ENCODE measurements at regions not wholly inside any gene's neighbourhood (a gene's known extent, or its start where the extent isn't known, plus 50 kb on each side); places are given as distances from the start of the nearest gene placed in this dataset.

DNA sequence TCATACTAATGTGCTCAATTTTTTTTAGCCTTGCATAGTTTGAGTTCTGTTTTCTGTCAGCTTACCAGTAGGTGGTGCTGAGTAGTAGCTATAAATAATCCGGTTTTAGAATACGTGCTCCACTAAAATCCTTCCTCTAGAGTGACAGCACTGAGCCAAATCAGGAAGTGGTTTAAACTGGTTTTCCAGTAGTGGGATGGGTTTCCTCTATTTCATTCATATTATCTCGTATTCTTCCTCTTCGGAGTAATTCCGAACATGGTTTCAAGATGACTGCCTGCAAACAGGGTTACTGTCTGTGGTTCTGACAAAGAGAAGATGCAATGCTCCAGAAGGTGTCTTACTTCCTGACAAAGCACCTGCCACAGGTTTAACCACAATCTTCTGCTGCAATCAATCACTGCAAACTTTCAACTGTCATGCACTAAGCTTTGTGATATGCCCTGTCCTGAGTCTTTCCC is 496.9 kb upstream of the VRK2 start:
- no peak for TF ChIP-seq CTCF (IDR thresholded peaks at IDR 0.05)
- H3K27ac ChIP-seq, result no peak overlapping the region
- no peak for DNase-seq (ENCODE audit: low spot score in 2 of 2)
- no peaks in the 10 kb centered on the region for H3K9me3 ChIP-seq
- no peak overlapping the region for H3K4me3 ChIP-seq
- no peaks in the 10 kb centered on the region for H3K27me3 ChIP-seq
- H3K4me1 ChIP-seq, result no peaks in the 10 kb centered on the region
- no peaks in the 10 kb centered on the region for H3K36me3 ChIP-seq
- intact Hi-C loops (cut with DNase I), result no loop called here

- intact Hi-C loops (cut with DNase I), result no loop called here
- no peak for DNase-seq (ENCODE audit: low spot score in 2 of 2)
- Histone ChIP-seq H3K27ac (no peak overlapping the region), H3K4me1 (no peaks in the 10 kb centered on the region), H3K4me3 (no peak overlapping the region), H3K9me3 (no peaks in the 10 kb centered on the region), H3K36me3 (no peaks in the 10 kb centered on the region), H3K27me3 (no peaks in the 10 kb centered on the region)
- TF ChIP-seq CTCF (IDR thresholded peaks at IDR 0.05), result no peak
Measured at GRCh38 chr2:57550912-57551311, 495.7 kb upstream of the VRK2 start.

DNA sequence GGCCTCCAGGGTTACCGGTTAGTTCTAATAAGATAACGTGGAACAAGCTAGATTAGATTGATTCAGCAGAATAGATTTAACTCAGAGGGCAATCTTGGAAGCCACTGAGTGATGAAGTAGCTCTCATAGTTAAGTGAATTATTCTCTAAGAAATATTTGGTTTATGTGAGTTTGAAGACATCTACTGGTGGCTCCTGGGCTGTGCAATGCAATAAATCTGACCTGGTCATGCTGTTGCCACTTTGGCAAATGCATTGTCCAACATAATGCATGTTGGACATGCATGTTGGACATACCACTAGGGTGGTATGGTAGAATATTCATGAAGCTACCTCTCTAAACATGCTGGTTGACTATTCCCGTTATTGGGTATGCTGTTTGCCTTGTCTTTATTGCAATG is 493.7 kb upstream of the VRK2 start:
- no peak for TF ChIP-seq CTCF (IDR thresholded peaks at IDR 0.05)
- Histone ChIP-seq H3K4me3 (no peak overlapping the region), H3K4me1 (no peaks in the 10 kb centered on the region), H3K36me3 (no peaks in the 10 kb centered on the region), H3K9me3 (no peaks in the 10 kb centered on the region), H3K27ac (no peak overlapping the region), H3K27me3 (no peaks in the 10 kb centered on the region)
- intact Hi-C loops (cut with DNase I), result no loop called here
- DNase-seq (ENCODE audit: low spot score in 2 of 2), result no peak

- H3K4me3 ChIP-seq, result no peak overlapping the region
- no peak overlapping the region for H3K27ac ChIP-seq
- intact Hi-C loops (cut with DNase I), result no loop called here
- DNase-seq (ENCODE audit: low spot score in 2 of 2), result no peak
- TF ChIP-seq CTCF (IDR thresholded peaks at IDR 0.05), result no peak
- H3K36me3 ChIP-seq, result no peaks in the 10 kb centered on the region
- no peaks in the 10 kb centered on the region for H3K4me1 ChIP-seq
- no peaks in the 10 kb centered on the region for H3K27me3 ChIP-seq
- H3K9me3 ChIP-seq, result no peaks in the 10 kb centered on the region
Measured at GRCh38 chr2:57554348-57554747, 492.3 kb upstream of the VRK2 start.

DNA sequence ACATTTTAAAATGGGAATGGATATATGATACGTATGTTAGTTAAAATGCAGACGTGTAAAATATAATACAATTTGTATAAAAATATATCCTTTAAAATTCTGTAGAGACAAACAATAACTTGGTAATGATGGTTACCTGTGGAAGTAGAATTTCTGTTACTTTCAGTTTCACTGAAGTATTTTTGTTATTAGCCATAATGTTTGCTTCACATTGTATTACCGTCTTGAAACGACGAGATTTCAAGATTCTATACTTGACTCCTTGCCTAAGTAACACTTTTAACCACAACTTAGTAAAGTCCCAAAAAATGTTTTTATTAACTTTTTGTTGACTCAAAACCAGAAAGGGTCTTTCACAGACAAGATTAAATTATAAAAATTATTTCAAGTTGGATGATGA is 488.3 kb upstream of the VRK2 start:
- Histone ChIP-seq H3K4me1 (no peaks in the 10 kb centered on the region), H3K9me3 (no peaks in the 10 kb centered on the region), H3K36me3 (no peaks in the 10 kb centered on the region), H3K27me3 (no peaks in the 10 kb centered on the region), H3K27ac (no peak overlapping the region), H3K4me3 (no peak overlapping the region)
- no peak for DNase-seq (ENCODE audit: low spot score in 2 of 2)
- no peak for TF ChIP-seq CTCF (IDR thresholded peaks at IDR 0.05)
- intact Hi-C loops (cut with DNase I), result no loop called here

DNA sequence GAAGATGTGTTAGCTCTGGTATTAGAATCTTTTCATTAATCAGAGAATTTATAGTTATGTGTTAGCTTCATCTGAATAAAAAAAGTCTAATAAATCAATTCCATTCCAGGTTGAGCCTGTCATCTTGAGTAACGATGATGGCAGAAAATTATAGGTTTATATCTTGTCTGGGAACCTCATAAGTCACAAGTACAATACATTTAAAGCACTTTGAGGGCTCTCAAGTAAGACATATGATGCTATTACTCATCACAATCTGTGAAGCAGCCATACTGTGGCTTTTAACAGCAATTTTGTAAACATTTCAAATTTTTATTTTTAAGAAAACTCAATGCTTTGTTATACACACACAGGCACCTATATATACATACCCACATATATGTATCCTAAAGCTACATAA is 484.1 kb upstream of the VRK2 start:
- H3K27ac ChIP-seq, result no peak overlapping the region
- intact Hi-C loops (cut with DNase I), result no loop called here
- H3K36me3 ChIP-seq, result no peaks in the 10 kb centered on the region
- H3K4me1 ChIP-seq, result no peaks in the 10 kb centered on the region
- no peak for TF ChIP-seq CTCF (IDR thresholded peaks at IDR 0.05)
- H3K9me3 ChIP-seq, result no peaks in the 10 kb centered on the region
- no peak for DNase-seq (ENCODE audit: low spot score in 2 of 2)
- no peak overlapping the region for H3K4me3 ChIP-seq
- H3K27me3 ChIP-seq, result no peaks in the 10 kb centered on the region
